ENCODE measurements at regions not wholly inside any gene's neighbourhood (a gene's known extent, or its start where the extent isn't known, plus 50 kb on each side); places are given as distances from the start of the nearest gene placed in this dataset.

DNA sequence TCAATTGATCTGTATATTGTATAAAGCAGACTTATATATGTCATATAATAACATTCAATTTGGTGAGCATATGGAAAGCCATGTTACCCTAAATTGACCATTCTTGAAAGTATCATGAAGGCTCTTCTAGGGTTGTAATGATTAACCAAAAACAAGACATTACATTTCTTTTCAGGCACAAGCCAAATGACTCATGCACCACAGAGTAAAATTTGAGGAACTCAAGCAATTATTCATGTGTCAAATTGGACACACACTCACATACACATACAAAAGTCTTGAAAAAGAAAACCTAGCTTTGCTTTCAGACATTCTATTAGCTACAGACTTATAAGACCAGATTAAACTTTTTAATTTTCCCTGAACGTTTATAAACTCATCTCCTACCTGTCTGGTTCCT is 146.5 kb upstream of the PCDH18 start:
- H4K20me1 ChIP-seq (ENCODE audit: insufficient read depth, low read length), result no peaks in the 10 kb centered on the region
- ChIA-PET POLR2A (no interaction called here), CTCF (ENCODE audit: unreplicated experiment) (no interaction called here)
- BruUV-seq (replicated peaks), result no TSS peak
- H2AFZ ChIP-seq (ENCODE audit: low read length), result no peak overlapping the region
- intact Hi-C loops (cut with micrococcal nuclease; ENCODE audit: unreplicated experiment), result no loop called here
- no peak overlapping the region for H3K4me3 ChIP-seq (ENCODE audit: low read depth, low read length, poor library complexity, severe bottlenecking)
- no peaks in the 10 kb centered on the region for H3K9me2 ChIP-seq (ENCODE audit: insufficient read depth, low read length)
- no peaks in the 10 kb centered on the region for H3K79me2 ChIP-seq (ENCODE audit: insufficient read depth, low read depth, low read length)
- TF ChIP-seq, protein P1, sequence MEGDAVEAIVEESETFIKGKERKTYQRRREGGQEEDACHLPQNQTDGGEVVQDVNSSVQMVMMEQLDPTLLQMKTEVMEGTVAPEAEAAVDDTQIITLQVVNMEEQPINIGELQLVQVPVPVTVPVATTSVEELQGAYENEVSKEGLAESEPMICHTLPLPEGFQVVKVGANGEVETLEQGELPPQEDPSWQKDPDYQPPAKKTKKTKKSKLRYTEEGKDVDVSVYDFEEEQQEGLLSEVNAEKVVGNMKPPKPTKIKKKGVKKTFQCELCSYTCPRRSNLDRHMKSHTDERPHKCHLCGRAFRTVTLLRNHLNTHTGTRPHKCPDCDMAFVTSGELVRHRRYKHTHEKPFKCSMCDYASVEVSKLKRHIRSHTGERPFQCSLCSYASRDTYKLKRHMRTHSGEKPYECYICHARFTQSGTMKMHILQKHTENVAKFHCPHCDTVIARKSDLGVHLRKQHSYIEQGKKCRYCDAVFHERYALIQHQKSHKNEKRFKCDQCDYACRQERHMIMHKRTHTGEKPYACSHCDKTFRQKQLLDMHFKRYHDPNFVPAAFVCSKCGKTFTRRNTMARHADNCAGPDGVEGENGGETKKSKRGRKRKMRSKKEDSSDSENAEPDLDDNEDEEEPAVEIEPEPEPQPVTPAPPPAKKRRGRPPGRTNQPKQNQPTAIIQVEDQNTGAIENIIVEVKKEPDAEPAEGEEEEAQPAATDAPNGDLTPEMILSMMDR (conservative IDR thresholded peaks at IDR 0.05; ENCODE audit: low read length), result no peak
- TF ChIP-seq EZH2phosphoT487 (IDR thresholded peaks at IDR 0.05; ENCODE audit: borderline replicate concordance, low read depth, low read length), result no peak
- H3K4me2 ChIP-seq (ENCODE audit: low read length), result no peak overlapping the region
- H3K9me3 ChIP-seq (ENCODE audit: low read length), result no peaks in the 10 kb centered on the region
- H3K36me3 ChIP-seq (ENCODE audit: insufficient read depth, low read length), result no peaks in the 10 kb centered on the region
- H3K4me1 ChIP-seq (ENCODE audit: insufficient read depth, low read length, poor library complexity, severe bottlenecking), result no peaks in the 10 kb centered on the region
- no peak overlapping the region for H3K27ac ChIP-seq (ENCODE audit: low read depth, low read length, poor library complexity, severe bottlenecking)
- DNase-seq (ENCODE audit: low spot score), result no peak

DNA sequence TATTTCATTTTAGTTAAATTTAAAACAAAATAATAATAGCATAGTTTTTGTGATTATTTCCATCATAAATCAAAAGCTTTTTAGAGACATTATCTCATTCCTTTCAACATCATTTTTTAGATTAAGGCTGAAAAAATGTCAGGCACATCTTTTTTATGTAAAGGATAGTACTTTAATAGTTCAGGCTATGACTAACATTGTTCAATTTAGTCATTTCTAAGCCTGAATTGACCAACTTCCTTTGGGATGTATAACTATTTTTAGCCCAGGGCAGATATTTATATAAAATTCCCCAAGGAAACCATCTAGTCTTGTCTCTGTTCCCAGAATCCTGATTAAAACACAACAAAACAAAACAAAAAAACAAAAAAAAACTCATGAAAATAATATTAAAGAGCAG is 145.6 kb upstream of the PCDH18 start:
- intact Hi-C loops (cut with micrococcal nuclease; ENCODE audit: unreplicated experiment), result no loop called here
- no peaks in the 10 kb centered on the region for H3K79me2 ChIP-seq (ENCODE audit: insufficient read depth, low read depth, low read length)
- H3K4me1 ChIP-seq (ENCODE audit: insufficient read depth, low read length, poor library complexity, severe bottlenecking), result no peaks in the 10 kb centered on the region
- DNase-seq (ENCODE audit: low spot score), result no peak
- TF ChIP-seq, protein P1 (conservative IDR thresholded peaks at IDR 0.05; ENCODE audit: low read length), result no peak
- TF ChIP-seq EZH2phosphoT487 (IDR thresholded peaks at IDR 0.05; ENCODE audit: borderline replicate concordance, low read depth, low read length), result no peak
- H3K9me3 ChIP-seq (ENCODE audit: low read length), result no peaks in the 10 kb centered on the region
- no peak overlapping the region for H2AFZ ChIP-seq (ENCODE audit: low read length)
- no TSS peak for BruUV-seq (replicated peaks)
- H3K36me3 ChIP-seq (ENCODE audit: insufficient read depth, low read length), result no peaks in the 10 kb centered on the region
- H4K20me1 ChIP-seq (ENCODE audit: insufficient read depth, low read length), result no peaks in the 10 kb centered on the region
- ChIA-PET POLR2A (interaction anchor here (0.6 kb wide), 1 partner anchor 77 kb away, joined by 3 read pairs; no protein-coding TSS in a partner anchor), CTCF (ENCODE audit: unreplicated experiment) (no interaction called here)
- no peak overlapping the region for H3K4me3 ChIP-seq (ENCODE audit: low read depth, low read length, poor library complexity, severe bottlenecking)
- no peaks in the 10 kb centered on the region for H3K9me2 ChIP-seq (ENCODE audit: insufficient read depth, low read length)
- H3K4me2 ChIP-seq (ENCODE audit: low read length), result no peak overlapping the region
- H3K27ac ChIP-seq (ENCODE audit: low read depth, low read length, poor library complexity, severe bottlenecking), result no peak overlapping the region

DNA sequence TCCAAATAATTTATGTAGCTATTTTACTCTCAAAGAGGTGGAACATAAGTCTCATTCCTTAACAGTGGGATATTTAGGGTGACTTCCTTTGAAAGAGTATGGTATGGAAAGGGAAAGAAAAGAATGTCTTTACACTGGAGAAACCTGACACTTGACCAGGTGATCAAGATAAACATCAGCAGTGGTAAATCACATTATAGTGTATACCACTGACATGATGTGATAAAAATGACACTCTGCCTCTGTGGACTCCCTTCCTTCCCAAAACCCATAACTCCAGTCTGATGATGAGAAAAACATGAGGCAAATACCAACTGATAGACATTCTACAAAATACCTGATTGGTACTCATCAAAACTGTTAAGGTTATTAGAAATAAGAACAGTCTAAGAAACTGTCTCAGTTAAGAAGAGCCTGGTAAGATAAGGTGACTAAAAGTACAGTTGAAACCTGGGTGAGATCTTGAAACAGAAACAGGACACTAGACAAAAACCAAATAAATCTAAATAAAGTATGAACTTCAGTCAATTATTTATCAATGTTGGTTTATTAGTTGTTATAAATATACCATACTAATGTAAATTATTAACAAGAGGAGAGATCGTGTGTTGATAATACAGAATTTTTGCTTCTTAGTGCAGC is 144.2 kb upstream of the PCDH18 start:
- no peak for DNase-seq (ENCODE audit: low spot score)
- Histone ChIP-seq H3K36me3 (ENCODE audit: insufficient read depth, low read length) (no peaks in the 10 kb centered on the region), H3K4me2 (ENCODE audit: low read length) (no peak overlapping the region), H3K9me2 (ENCODE audit: insufficient read depth, low read length) (no peaks in the 10 kb centered on the region), H2AFZ (ENCODE audit: low read length) (no peak overlapping the region), H3K79me2 (ENCODE audit: insufficient read depth, low read depth, low read length) (no peaks in the 10 kb centered on the region), H3K4me3 (ENCODE audit: low read depth, low read length, poor library complexity, severe bottlenecking) (no peak overlapping the region), H3K4me1 (ENCODE audit: insufficient read depth, low read length, poor library complexity, severe bottlenecking) (no peaks in the 10 kb centered on the region), H3K9me3 (ENCODE audit: low read length) (no peaks in the 10 kb centered on the region), H3K27ac (ENCODE audit: low read depth, low read length, poor library complexity, severe bottlenecking) (no peak overlapping the region), H4K20me1 (ENCODE audit: insufficient read depth, low read length) (no peaks in the 10 kb centered on the region)
- TF ChIP-seq, protein P1 (conservative IDR thresholded peaks at IDR 0.05; ENCODE audit: low read length), result no peak
- no peak for TF ChIP-seq EZH2phosphoT487 (IDR thresholded peaks at IDR 0.05; ENCODE audit: borderline replicate concordance, low read depth, low read length)
- BruUV-seq (replicated peaks), result no TSS peak
- ChIA-PET CTCF (ENCODE audit: unreplicated experiment) (no interaction called here), POLR2A (no interaction called here)
- intact Hi-C loops (cut with micrococcal nuclease; ENCODE audit: unreplicated experiment), result no loop called here
